ENCODE measurements at regions not wholly inside any gene's neighbourhood (a gene's known extent, or its start where the extent isn't known, plus 50 kb on each side); places are given as distances from the start of the nearest gene placed in this dataset.

DNA sequence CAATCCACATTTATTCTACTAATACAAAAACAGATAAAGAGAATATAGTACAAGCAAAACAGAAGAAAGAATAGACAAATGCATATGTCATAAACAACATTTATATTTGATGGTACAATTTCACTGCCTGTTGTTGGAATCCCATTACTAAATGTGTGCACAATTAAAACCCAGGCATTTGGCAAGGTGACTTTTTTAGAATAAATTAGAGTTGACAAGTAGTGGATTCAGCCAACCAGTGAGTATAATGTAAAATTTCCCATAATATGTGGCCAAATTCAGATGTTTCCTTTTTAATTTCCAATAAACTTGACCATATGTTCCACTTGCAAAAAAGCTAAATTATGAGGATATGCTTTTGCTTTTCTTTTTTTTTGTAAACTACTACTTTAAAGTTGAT, 1578.8 kb downstream of the OLFM4 start:
- TF ChIP-seq POLR2A (IDR thresholded peaks at IDR 0.05; ENCODE audit: low read depth, low read length) (no peak), TAF1 (IDR thresholded peaks at IDR 0.05; ENCODE audit: low read depth, low read length) (no peak), POLR2AphosphoS5 (IDR thresholded peaks at IDR 0.05; ENCODE audit: low read depth, low read length) (no peak), SPI1 (IDR thresholded peaks at IDR 0.05; ENCODE audit: low read depth, low read length) (no peak), POU2F2 (IDR thresholded peaks at IDR 0.05; ENCODE audit: low read depth, low read length) (no peak)
